SH-SY5Y (cell line): ENCODE measurements at regions not wholly inside any gene's neighbourhood (a gene's known extent, or its start where the extent isn't known, plus 50 kb on each side); places are given as distances from the start of the nearest gene placed in this dataset.

ENCODE experiments used
- GATA2 ChIP-seq: IDR thresholded peaks from 2 replicates; pipeline ENCODE4 v1.6.1; 2011; ENCODE audit warnings: mild to moderate bottlenecking, low read depth, low read length
- GATA3 ChIP-seq: IDR thresholded peaks from 2 replicates; pipeline ENCODE4 v1.6.1; 2011; ENCODE audit warnings: low read depth, mild to moderate bottlenecking, low read length, moderate library complexity

GRCh38 chr12:29867823-29868222 is 84.1 kb upstream of the TMTC1 start:
- TF ChIP-seq GATA2 (no peak), GATA3 (no peak)
